ENCODE measurements at regions not wholly inside any gene's neighbourhood (a gene's known extent, or its start where the extent isn't known, plus 50 kb on each side); places are given as distances from the start of the nearest gene placed in this dataset.

GRCh38 chr9:95691435-95691834 is 174.7 kb upstream of the PTCH1 start:
- H4K5ac ChIP-seq (ENCODE audit: insufficient read length, low read depth, low read length): no peak overlapping the region

More at GRCh38 chr9:95691435-95691834, 174.7 kb upstream of the PTCH1 start:
- H2AFZ ChIP-seq (ENCODE audit: low read length): no peak overlapping the region
- H2BK120ac ChIP-seq (ENCODE audit: low read depth, low read length, poor library complexity, severe bottlenecking): no peak overlapping the region
- no peaks in the 10 kb centered on the region for H3K27me3 ChIP-seq (ENCODE audit: insufficient read depth, low read length)
- no peak overlapping the region for H3K56ac ChIP-seq (ENCODE audit: insufficient read length, low read depth, low read length)
- H2BK15ac ChIP-seq (ENCODE audit: low read depth, low read length): no peak overlapping the region
- no peaks in the 10 kb centered on the region for H3K79me1 ChIP-seq (ENCODE audit: insufficient read depth, low read depth, low read length, poor library complexity, severe bottlenecking)
- no peaks in the 10 kb centered on the region for H3K4me1 ChIP-seq (ENCODE audit: insufficient read depth, low read length)
- no peak overlapping the region for H3K23ac ChIP-seq (ENCODE audit: insufficient read length, low read depth, low read length)
- no peak overlapping the region for H3T11ph ChIP-seq (ENCODE audit: low read length)
- no peaks in the 10 kb centered on the region for H3K9me3 ChIP-seq (ENCODE audit: control insufficient read depth, low read depth, low read length)
- no peak overlapping the region for H2BK20ac ChIP-seq (ENCODE audit: low read depth, low read length, poor library complexity, severe bottlenecking)
- H2AK5ac ChIP-seq (ENCODE audit: insufficient read length, low read length): no peak overlapping the region
- H3K27ac Mint-ChIP-seq: no peak overlapping the region
- H4K20me1 ChIP-seq (ENCODE audit: control insufficient read depth, insufficient read depth, insufficient read length): no peaks in the 10 kb centered on the region
- H3K27ac ChIP-seq (ENCODE audit: insufficient read length, low read depth, low read length): no peak overlapping the region
- peaks cover 0 to 9% (median 0%) of the 10 kb centered on the region in 3 experiments; a peak in 2 of 7 replicates for H3K36me3 Mint-ChIP-seq (ENCODE audit: insufficient read depth in 1 of 3, low read depth in 3 of 3)
- H4K91ac ChIP-seq (ENCODE audit: insufficient read length, low read depth, low read length): no peak overlapping the region
- peaks cover 0 to 4% of the 10 kb centered on the region in 2 experiments; a peak in 1 of 5 replicates for H3K9me3 Mint-ChIP-seq
- H4K8ac ChIP-seq (replicated peaks; ENCODE audit: insufficient read length, low read depth, low read length): no peak overlapping the region
- H3K79me2 ChIP-seq (ENCODE audit: insufficient read depth, low read length): no peaks in the 10 kb centered on the region
- peaks cover 17% of the 10 kb centered on the region for H3K27me3 Mint-ChIP-seq (ENCODE audit: low read depth)
- no peak overlapping the region for H3K4me2 ChIP-seq (ENCODE audit: insufficient read depth, insufficient read length, low read length)
- H3K18ac ChIP-seq (ENCODE audit: insufficient read length, low read depth, low read length): no peak overlapping the region
- no peak for TF ChIP-seq CTCF (conservative IDR thresholded peaks at IDR 0.05)
- H3K4ac ChIP-seq (ENCODE audit: low read depth, low read length): no peak overlapping the region
- WGBS (ENCODE audit: extremely low coverage, insufficient read length, low lambda C conversion rate): no CpG with 5 or more reads among the region's 4 CpGs
- H3K9ac ChIP-seq (ENCODE audit: extremely low read depth, insufficient read length, low read length): no peak overlapping the region
- H3K14ac ChIP-seq (ENCODE audit: insufficient read depth, low read length): no peak overlapping the region
- DNase-seq: no peak
- no peak overlapping the region for H3K4me3 Mint-ChIP-seq
- no peak overlapping the region for H2BK12ac ChIP-seq (ENCODE audit: insufficient read length, low read depth, low read length)
- H3K23me2 ChIP-seq (ENCODE audit: insufficient read length, low read depth, low read length, poor library complexity, severe bottlenecking): no peaks in the 10 kb centered on the region
- peaks cover 5 to 7% of the 10 kb centered on the region in 2 experiments for H3K4me1 Mint-ChIP-seq
- H2BK5ac ChIP-seq (ENCODE audit: insufficient read length, low read length): no peak overlapping the region

Measured in H9 (cell line).